GM06990 (cell line): ENCODE measurements at regions not wholly inside any gene's neighbourhood (a gene's known extent, or its start where the extent isn't known, plus 50 kb on each side); places are given as distances from the start of the nearest gene placed in this dataset.

ENCODE experiments used
- DNase-seq: peaks from one replicate; pipeline ENCODE4 v3.0.0-alpha.2; 2011; ENCODE audit not compliant: insufficient read length; ENCODE audit errors: extremely low read depth
- H3K27me3 ChIP-seq: replicated peaks from 2 replicates; pipeline ENCODE4 v1.6.0; 2011; ENCODE audit warnings: low read length; ENCODE audit not compliant: control insufficient read depth, insufficient read depth
- H3K36me3 ChIP-seq: 2 replicates; pipeline ENCODE4 v1.5.1; 2011; ENCODE audit warnings: low read length; ENCODE audit not compliant: control insufficient read depth, insufficient read depth
- H3K4me3 ChIP-seq: replicated peaks from 2 replicates; pipeline ENCODE4 v1.5.1; 2011; ENCODE audit warnings: low read depth, mild to moderate bottlenecking, control low read depth, low read length
- CTCF ChIP-seq: IDR thresholded peaks from 2 replicates; pipeline ENCODE4 v1.5.1; 2011; ENCODE audit warnings: low read length, control low read depth, mild to moderate bottlenecking, inconsistent platforms; ENCODE audit not compliant: insufficient read depth, poor library complexity, severe bottlenecking

GRCh38 chr14:71262441-71262840 lies 355.2 kb downstream of the PCNX1 start:
- Histone ChIP-seq H3K27me3 (no peaks in the 10 kb centered on the region), H3K36me3 (no peaks in the 10 kb centered on the region), H3K4me3 (no peak overlapping the region)
- no peak for DNase-seq
- no peak for TF ChIP-seq CTCF

GRCh38 chr14:71264260-71264659 lies 357.0 kb downstream of the PCNX1 start:
- DNase-seq, result no peak
- no peak overlapping the region for H3K4me3 ChIP-seq
- no peak for TF ChIP-seq CTCF
- H3K36me3 ChIP-seq, result no peaks in the 10 kb centered on the region
- no peaks in the 10 kb centered on the region for H3K27me3 ChIP-seq

- no peaks in the 10 kb centered on the region for H3K27me3 ChIP-seq
- peak; percentile 33 for DNase-seq
- H3K36me3 ChIP-seq, result no peaks in the 10 kb centered on the region
- H3K4me3 ChIP-seq, result no peak overlapping the region
- no peak for TF ChIP-seq CTCF
These were observed 359.8 kb downstream of the PCNX1 start for GRCh38 chr14:71267007-71267513.

- TF ChIP-seq CTCF, result no peak
- no peak for DNase-seq
- Histone ChIP-seq H3K27me3 (no peaks in the 10 kb centered on the region), H3K4me3 (no peak overlapping the region), H3K36me3 (no peaks in the 10 kb centered on the region)
These were observed 360.4 kb downstream of the PCNX1 start for GRCh38 chr14:71267691-71268090.

- Histone ChIP-seq H3K4me3 (no peak overlapping the region), H3K27me3 (no peaks in the 10 kb centered on the region), H3K36me3 (no peaks in the 10 kb centered on the region)
- no peak for DNase-seq
- no peak for TF ChIP-seq CTCF
These were observed 362.9 kb downstream of the PCNX1 start for GRCh38 chr14:71270111-71270510.
